SK-N-SH (cell line): ENCODE measurements at regions not wholly inside any gene's neighbourhood (a gene's known extent, or its start where the extent isn't known, plus 50 kb on each side); places are given as distances from the start of the nearest gene placed in this dataset.
A peak's percentile ranks its signal among the peaks of the same experiment; 100 is the strongest.

ENCODE experiments used
- CTCF ChIA-PET: fragments of 300-600, 350-600 bp; formaldehyde crosslinking; extraction: SDS; loops from one replicate; lab custom pipeline; 2021; lab: Yijun Ruan, JAX
- POLR2A ChIA-PET: fragments of 350-600 bp; sonication (Branson Sonifier 250); formaldehyde crosslinking; extraction: SDS; loops from one replicate; lab custom pipeline; 2020; ENCODE audit warnings: antibody characterized with exemption, inconsistent platforms; lab: Yijun Ruan, JAX
- DNase-seq: peaks from one replicate; pipeline ENCODE4 v3.0.0; 2012
- H2AFZ ChIP-seq: fragments of 200-600 bp; sonication (generic); 2 replicates; pipeline ENCODE4 v1.8.1; 2016; ENCODE audit warnings: antibody characterized with exemption, mild to moderate bottlenecking, low read depth
- H3F3A ChIP-seq: fragments of 200-600 bp; sonication (generic); replicated peaks from 2 replicates; pipeline ENCODE3; 2016; ENCODE audit warnings: antibody characterized with exemption, mild to moderate bottlenecking; ENCODE audit not compliant: insufficient read depth
- H3K27ac ChIP-seq, 2 experiments: fragments of 200-500 bp in 1 of 2; fragments of 200-600 bp in 1 of 2; sonication (Bioruptor generic) in 1 of 2; sonication (generic), shearing (Covaris generic) in 1 of 2; 2 replicates each; pipeline versions ENCODE4 v1.5.1 to v1.6.1; 2014 to 2016; ENCODE audit warnings: low read depth in 2 of 2, inconsistent platforms in 1 of 2, low read length in 1 of 2, mild to moderate bottlenecking in 1 of 2, mixed read lengths in 1 of 2
- H3K27me3 ChIP-seq: fragments of 200-600 bp; sonication (generic), shearing (Covaris generic); 2 replicates; pipeline ENCODE4 v1.6.1; 2016; ENCODE audit warnings: mixed run types; ENCODE audit not compliant: insufficient read depth
- H3K36me3 ChIP-seq, 2 experiments: fragments of 200-500 bp in 1 of 2; fragments of 200-600 bp in 1 of 2; sonication (Bioruptor generic) in 1 of 2; sonication (generic) in 1 of 2; replicated peaks in 1 of 2; 2 replicates each; pipeline versions ENCODE3 to v1.5.1; 2014 to 2016; ENCODE audit warnings: low read length in 1 of 2, mild to moderate bottlenecking in 1 of 2; ENCODE audit not compliant: insufficient read depth in 2 of 2, control insufficient read depth in 1 of 2
- H3K4me1 ChIP-seq, 2 experiments: fragments of 200-500 bp in 1 of 2; fragments of 200-600 bp in 1 of 2; sonication (Bioruptor generic) in 1 of 2; sonication (generic), shearing (Covaris generic) in 1 of 2; 2 replicates each; pipeline versions ENCODE4 v1.5.1 to v1.6.1; 2014 to 2016; ENCODE audit warnings: low read depth in 1 of 2, low read length in 1 of 2, mixed run types in 1 of 2; ENCODE audit not compliant: insufficient read depth in 2 of 2, control insufficient read depth in 1 of 2
- H3K4me2 ChIP-seq: fragments of 200-600 bp; sonication (generic), shearing (Covaris generic); 2 replicates; pipeline ENCODE4 v1.6.1; 2017; ENCODE audit warnings: mixed run types
- H3K4me3 ChIP-seq, 2 experiments: fragments of 200-500 bp in 1 of 2; fragments of 200-600 bp in 1 of 2; sonication (Bioruptor generic) in 1 of 2; sonication (generic), shearing (Covaris generic) in 1 of 2; 2 replicates each; pipeline versions ENCODE4 v1.5.1 to v1.8.1; 2014 to 2016; ENCODE audit warnings: low read depth in 2 of 2, inconsistent platforms in 1 of 2, low read length in 1 of 2, mild to moderate bottlenecking in 1 of 2, mixed read lengths in 1 of 2, moderate library complexity in 1 of 2
- H3K79me2 ChIP-seq: fragments of 200-600 bp; sonication (generic); 2 replicates; pipeline ENCODE4 v1.8.1; 2017; ENCODE audit warnings: mild to moderate bottlenecking; ENCODE audit not compliant: insufficient read depth
- H3K9ac ChIP-seq: fragments of 200-600 bp; sonication (generic); 2 replicates; pipeline ENCODE4 v1.6.1; 2017; ENCODE audit warnings: mixed run types
- H3K9me2 ChIP-seq: fragments of 200-600 bp; sonication (generic); 2 replicates; pipeline ENCODE4 v1.6.1; 2017; ENCODE audit warnings: mixed run types
- H3K9me3 ChIP-seq: fragments of 200-600 bp; sonication (generic); 2 replicates; pipeline ENCODE4 v1.6.1; 2017; ENCODE audit warnings: mixed run types, mild to moderate bottlenecking, moderate library complexity
- H4K20me1 ChIP-seq: fragments of 200-600 bp; sonication (generic); 2 replicates; pipeline ENCODE4 v1.6.1; 2017; ENCODE audit warnings: mild to moderate bottlenecking, mixed run types; ENCODE audit not compliant: insufficient read depth
- CTCF ChIP-seq: fragments of 200-600 bp; sonication (generic); IDR thresholded peaks from 2 replicates; pipeline ENCODE4 v1.6.1; 2017; ENCODE audit warnings: antibody characterized with exemption, mild to moderate bottlenecking, moderate library complexity
- EP300 ChIP-seq, 2 experiments: IDR thresholded peaks; 2 replicates each; pipeline versions ENCODE4 v1.4.0 to v1.6.1; 2012; ENCODE audit warnings: borderline replicate concordance in 1 of 2, low read depth in 1 of 2, low read length in 1 of 2
- EZH2phosphoT487 ChIP-seq: fragments of 200-600 bp; sonication (generic); IDR thresholded peaks from 2 replicates; pipeline ENCODE4 v1.6.1; 2017; ENCODE audit warnings: low read depth, mixed run types, mild to moderate bottlenecking, antibody characterized with exemption, moderate library complexity, borderline replicate concordance
- FOXJ3 ChIP-seq: sonication (generic); formaldehyde crosslinking; IDR thresholded peaks from 2 replicates; pipeline ENCODE4 v1.5.1; 2020; ENCODE audit warnings: mild to moderate bottlenecking, missing genetic modification reagents
- RAD21 ChIP-seq: IDR thresholded peaks from 2 replicates; pipeline ENCODE4 v1.6.1; 2012; ENCODE audit warnings: mild to moderate bottlenecking, low read length
- RXRA ChIP-seq: IDR thresholded peaks from 2 replicates; pipeline ENCODE4 v1.4.0; 2012; ENCODE audit warnings: low read depth, mild to moderate bottlenecking, borderline replicate concordance
- TAF1 ChIP-seq: IDR thresholded peaks from 2 replicates; pipeline ENCODE4 v1.6.1; 2012; ENCODE audit warnings: low read depth, mild to moderate bottlenecking, low read length, moderate library complexity, borderline replicate concordance
- USF1 ChIP-seq: IDR thresholded peaks from 2 replicates; pipeline ENCODE4 v1.4.0; 2012; ENCODE audit warnings: low read depth, borderline replicate concordance
- WGBS: methylation state at CpG from one replicate; pipeline ENCODE4 v1.1.6; 2017; ENCODE audit warnings: low lambda C conversion rate; 5-methylcytosine and 5-hydroxymethylcytosine counted together
- TF ChIP-seq, protein P1 (sequence below): IDR thresholded peaks from 2 replicates; pipeline ENCODE4 v1.6.1; 2012; ENCODE audit warnings: mild to moderate bottlenecking, low read depth, low read length, moderate library complexity

- H3K9me3 ChIP-seq: no peaks in the 10 kb centered on the region
- no peaks in the 10 kb centered on the region for H3K27me3 ChIP-seq
- ChIA-PET POLR2A (no interaction called here), CTCF (interaction anchor here (0.7 to 2.3 kb wide), 16 partner anchors 9 to 140 kb away, joined by 3 to 8 read pairs (median 3); no protein-coding TSS in a partner anchor)
- no peak overlapping the region for H3K9ac ChIP-seq
- peak; percentile 36 for DNase-seq
- no peak overlapping the region for H3K4me3 ChIP-seq
- H3K79me2 ChIP-seq: no peaks in the 10 kb centered on the region
- TF ChIP-seq EP300 (IDR thresholded peaks at IDR 0.05; ENCODE audit: borderline replicate concordance in 1 of 2, low read depth in 1 of 2, low read length in 1 of 2): no peak
- TF ChIP-seq RXRA: no peak
- peak; percentile 12; the same call in 1 of the 2 replicates for TF ChIP-seq CTCF
- peak; percentile 21; the same call in 1 of the 2 replicates for TF ChIP-seq RAD21
- H3K4me2 ChIP-seq: no peak overlapping the region
- 23% methylated on average over 7 of the region's 8 CpGs for WGBS
- H3K36me3 ChIP-seq: no peaks in the 10 kb centered on the region
- H3K4me1 ChIP-seq: peaks cover 0 to 22% of the 10 kb centered on the region in 2 experiments; a peak in 2 of 4 replicates
- no peaks in the 10 kb centered on the region for H4K20me1 ChIP-seq
- no peak overlapping the region for H3K27ac ChIP-seq
- H2AFZ ChIP-seq: no peak overlapping the region
- H3K9me2 ChIP-seq: no peaks in the 10 kb centered on the region
- H3F3A ChIP-seq: no peaks in the 10 kb centered on the region
Measured at GRCh38 chr20:40811660-40812414, 122.8 kb upstream of the MAFB start.

GRCh38 chr20:40812415-40812925 is 123.4 kb upstream of the MAFB start:
- ChIA-PET POLR2A (no interaction called here), CTCF (interaction anchor here (0.9 to 1.8 kb wide), 9 partner anchors 10 to 135 kb away, joined by 3 to 6 read pairs (median 4); no protein-coding TSS in a partner anchor)
- DNase-seq: no peak
- TF ChIP-seq USF1 (no peak), TAF1 (no peak), FOXJ3 (CRISPR knock-in tag) (no peak), RXRA (no peak), EZH2phosphoT487 (no peak)
- TF ChIP-seq, protein P1, sequence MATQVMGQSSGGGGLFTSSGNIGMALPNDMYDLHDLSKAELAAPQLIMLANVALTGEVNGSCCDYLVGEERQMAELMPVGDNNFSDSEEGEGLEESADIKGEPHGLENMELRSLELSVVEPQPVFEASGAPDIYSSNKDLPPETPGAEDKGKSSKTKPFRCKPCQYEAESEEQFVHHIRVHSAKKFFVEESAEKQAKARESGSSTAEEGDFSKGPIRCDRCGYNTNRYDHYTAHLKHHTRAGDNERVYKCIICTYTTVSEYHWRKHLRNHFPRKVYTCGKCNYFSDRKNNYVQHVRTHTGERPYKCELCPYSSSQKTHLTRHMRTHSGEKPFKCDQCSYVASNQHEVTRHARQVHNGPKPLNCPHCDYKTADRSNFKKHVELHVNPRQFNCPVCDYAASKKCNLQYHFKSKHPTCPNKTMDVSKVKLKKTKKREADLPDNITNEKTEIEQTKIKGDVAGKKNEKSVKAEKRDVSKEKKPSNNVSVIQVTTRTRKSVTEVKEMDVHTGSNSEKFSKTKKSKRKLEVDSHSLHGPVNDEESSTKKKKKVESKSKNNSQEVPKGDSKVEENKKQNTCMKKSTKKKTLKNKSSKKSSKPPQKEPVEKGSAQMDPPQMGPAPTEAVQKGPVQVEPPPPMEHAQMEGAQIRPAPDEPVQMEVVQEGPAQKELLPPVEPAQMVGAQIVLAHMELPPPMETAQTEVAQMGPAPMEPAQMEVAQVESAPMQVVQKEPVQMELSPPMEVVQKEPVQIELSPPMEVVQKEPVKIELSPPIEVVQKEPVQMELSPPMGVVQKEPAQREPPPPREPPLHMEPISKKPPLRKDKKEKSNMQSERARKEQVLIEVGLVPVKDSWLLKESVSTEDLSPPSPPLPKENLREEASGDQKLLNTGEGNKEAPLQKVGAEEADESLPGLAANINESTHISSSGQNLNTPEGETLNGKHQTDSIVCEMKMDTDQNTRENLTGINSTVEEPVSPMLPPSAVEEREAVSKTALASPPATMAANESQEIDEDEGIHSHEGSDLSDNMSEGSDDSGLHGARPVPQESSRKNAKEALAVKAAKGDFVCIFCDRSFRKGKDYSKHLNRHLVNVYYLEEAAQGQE: no peak
- H3K9ac ChIP-seq: no peak overlapping the region
- no peak overlapping the region for H3K4me3 ChIP-seq
- H3K4me1 ChIP-seq: peaks cover 0 to 22% of the 10 kb centered on the region in 2 experiments; a peak in 2 of 4 replicates
- no peaks in the 10 kb centered on the region for H3F3A ChIP-seq
- H3K4me2 ChIP-seq: no peak overlapping the region
- H3K79me2 ChIP-seq: no peaks in the 10 kb centered on the region
- no peaks in the 10 kb centered on the region for H3K36me3 ChIP-seq
- H3K9me3 ChIP-seq: no peaks in the 10 kb centered on the region
- H4K20me1 ChIP-seq: no peaks in the 10 kb centered on the region
- WGBS: 48% methylated on average over 7 of the region's 7 CpGs
- H3K27me3 ChIP-seq: no peaks in the 10 kb centered on the region
- no peak overlapping the region for H3K27ac ChIP-seq
- H2AFZ ChIP-seq: no peak overlapping the region
- H3K9me2 ChIP-seq: no peaks in the 10 kb centered on the region
